Liver (tissue), 8 donors: ENCODE measurements at regions not wholly inside any gene's neighbourhood (a gene's known extent, or its start where the extent isn't known, plus 50 kb on each side); places are given as distances from the start of the nearest gene placed in this dataset.

ENCODE experiments used
- DNase-seq: peaks from one replicate; pipeline ENCODE4 v3.0.0-alpha.2; 2017; ENCODE audit warnings: low spot score
- H3K27ac ChIP-seq, 2 donors: one replicate each; pipeline ENCODE4 v1.7.0; 2013; ENCODE audit warnings: inconsistent platforms in 2 of 2, low read length in 2 of 2, control low read depth in 1 of 2, low read depth in 1 of 2, mild to moderate bottlenecking in 1 of 2
- H3K27me3 ChIP-seq, 4 donors: one replicate each; pipeline versions ENCODE4 v1.6.1 to v1.7.0; 2013; ENCODE audit warnings: low read length in 3 of 4, inconsistent platforms in 1 of 4, mild to moderate bottlenecking in 1 of 4, moderate library complexity in 1 of 4; ENCODE audit not compliant: control insufficient read depth in 4 of 4, insufficient read depth in 4 of 4
- H3K36me3 ChIP-seq, 4 donors: one replicate each; pipeline versions ENCODE4 v1.6.1 to v1.7.0; 2013; ENCODE audit warnings: low read length in 3 of 4, mild to moderate bottlenecking in 3 of 4, low read depth in 1 of 4, moderate library complexity in 1 of 4; ENCODE audit not compliant: control insufficient read depth in 4 of 4, insufficient read depth in 3 of 4
- H3K4me1 ChIP-seq, 4 donors: one replicate each; pipeline versions ENCODE4 v1.6.1 to v1.7.0; 2013; ENCODE audit warnings: low read length in 3 of 4, mild to moderate bottlenecking in 3 of 4, moderate library complexity in 1 of 4; ENCODE audit not compliant: control insufficient read depth in 4 of 4, insufficient read depth in 4 of 4
- H3K4me3 ChIP-seq, 3 donors: one replicate each; pipeline versions ENCODE4 v1.6.1 to v1.7.0; 2013; ENCODE audit warnings: low read length in 3 of 3, control low read depth in 1 of 3, low read depth in 1 of 3, mild to moderate bottlenecking in 1 of 3
- H3K9ac ChIP-seq, 2 donors: one replicate each; pipeline ENCODE4 v1.7.0; 2013; ENCODE audit warnings: low read length in 2 of 2, mild to moderate bottlenecking in 2 of 2, moderate library complexity in 2 of 2, control low read depth in 1 of 2, low read depth in 1 of 2
- H3K9me3 ChIP-seq, 4 donors: one replicate each; pipeline versions ENCODE4 v1.6.1 to v1.7.0; 2013; ENCODE audit warnings: low read length in 3 of 4; ENCODE audit not compliant: control insufficient read depth in 4 of 4
- ATF3 ChIP-seq: IDR thresholded peaks from 2 replicates; pipeline ENCODE4 v1.6.1; 2016; ENCODE audit warnings: antibody characterized with exemption
- CTCF ChIP-seq: fragments of 150-350 bp; IDR thresholded peaks from 2 replicates; pipeline ENCODE4 v1.5.1; 2017; ENCODE audit warnings: improper control_type of control experiment, low read depth, low read length; ENCODE audit not compliant: missing input control
- FOXA1 ChIP-seq: IDR thresholded peaks from 2 replicates; pipeline ENCODE4 v1.6.1; 2016; ENCODE audit warnings: antibody characterized with exemption
- GABPA ChIP-seq, 2 donors: IDR thresholded peaks in 1 of 2; conservative IDR thresholded peaks in 1 of 2; 2 replicates each; pipeline ENCODE4 v1.6.1; 2016; ENCODE audit warnings: antibody characterized with exemption in 2 of 2, mild to moderate bottlenecking in 1 of 2, moderate library complexity in 1 of 2
- HNF4G ChIP-seq: IDR thresholded peaks from 2 replicates; pipeline ENCODE4 v1.6.1; 2016; ENCODE audit warnings: antibody characterized with exemption
- JUND ChIP-seq, 2 donors: IDR thresholded peaks; 2 replicates each; pipeline ENCODE4 v1.6.1; 2016; ENCODE audit warnings: antibody characterized with exemption in 2 of 2
- RAD21 ChIP-seq, 2 donors: IDR thresholded peaks; 2 replicates each; pipeline ENCODE4 v1.6.1; 2016; ENCODE audit warnings: antibody characterized with exemption in 2 of 2, mild to moderate bottlenecking in 2 of 2
- REST ChIP-seq: IDR thresholded peaks from 2 replicates; pipeline ENCODE4 v1.6.1; 2016; ENCODE audit warnings: antibody characterized with exemption, mild to moderate bottlenecking
- RXRA ChIP-seq, 2 donors: IDR thresholded peaks; 2 replicates each; pipeline ENCODE4 v1.6.1; 2017 to 2018; ENCODE audit warnings: antibody characterized with exemption in 2 of 2, mild to moderate bottlenecking in 1 of 2
- SP1 ChIP-seq: IDR thresholded peaks from 2 replicates; pipeline ENCODE4 v1.6.1; 2018; ENCODE audit warnings: antibody characterized with exemption, mild to moderate bottlenecking
- TAF1 ChIP-seq: conservative IDR thresholded peaks from 2 replicates; pipeline ENCODE4 v1.6.1; 2016; ENCODE audit warnings: antibody characterized with exemption, mild to moderate bottlenecking
- ZBTB33 ChIP-seq: IDR thresholded peaks from 2 replicates; pipeline ENCODE4 v1.6.1; 2016; ENCODE audit warnings: antibody characterized with exemption
- WGBS: extraction: QIAGEN DNeasy Blood & Tissue Kit; methylation state at CpG from one replicate; pipeline ENCODE4 v1.1.7; 2013; 5-methylcytosine and 5-hydroxymethylcytosine counted together
- TF ChIP-seq, protein P1 (sequence below): IDR thresholded peaks from 2 replicates; pipeline ENCODE4 v1.6.1; 2016; ENCODE audit warnings: antibody characterized with exemption
- donor health status: healthy.
- donor health status: healthy.
- donor health status: healthy.
- donor health status: healthy.
- donor health status: healthy.

GRCh38 chr5:86997516-86997915 is 270.2 kb upstream of the RASA1 start:
- H3K9ac ChIP-seq: no peak overlapping the region
- no peaks in the 10 kb centered on the region for H3K27me3 ChIP-seq
- 49% methylated on average over 1 of the region's 1 CpG for WGBS
- no peak overlapping the region for H3K4me3 ChIP-seq
- H3K9me3 ChIP-seq: no peaks in the 10 kb centered on the region
- TF ChIP-seq GABPA (IDR thresholded peaks at IDR 0.05 in 1 of 2, conservative IDR thresholded peaks at IDR 0.05 in 1 of 2) (no peak), ZBTB33 (no peak), RXRA (IDR thresholded peaks at IDR 0.05) (no peak), FOXA1 (no peak), ATF3 (no peak)
- H3K36me3 ChIP-seq: no peaks in the 10 kb centered on the region
- no peaks in the 10 kb centered on the region for H3K4me1 ChIP-seq
- H3K27ac ChIP-seq: no peak overlapping the region
- DNase-seq: no peak

DNA sequence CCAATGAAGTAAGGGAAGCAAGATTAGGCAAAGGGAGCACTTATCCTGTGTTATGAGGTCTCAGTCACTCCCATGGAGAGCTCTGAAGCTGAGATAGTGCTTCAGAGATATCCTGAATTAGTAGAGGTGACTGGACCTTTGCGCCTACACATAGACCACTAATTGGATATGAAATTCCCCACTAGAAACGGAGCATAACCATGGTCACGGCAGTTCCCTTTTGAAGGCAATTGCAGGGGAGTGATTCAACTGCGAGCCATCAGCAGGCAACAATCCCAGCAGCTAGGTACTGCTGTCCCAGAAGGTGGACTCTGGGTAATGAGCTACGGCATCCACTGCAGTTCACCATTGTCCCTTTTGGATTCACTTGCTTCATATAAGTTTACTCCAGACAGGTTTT is 267.7 kb upstream of the RASA1 start:
- TF ChIP-seq CTCF (no peak), JUND (IDR thresholded peaks at IDR 0.05) (no peak), RXRA (IDR thresholded peaks at IDR 0.05) (no peak), SP1 (no peak), ATF3 (no peak), FOXA1 (no peak), REST (no peak), HNF4G (no peak), RAD21 (IDR thresholded peaks at IDR 0.05) (no peak), TAF1 (no peak)
- TF ChIP-seq, protein P1, sequence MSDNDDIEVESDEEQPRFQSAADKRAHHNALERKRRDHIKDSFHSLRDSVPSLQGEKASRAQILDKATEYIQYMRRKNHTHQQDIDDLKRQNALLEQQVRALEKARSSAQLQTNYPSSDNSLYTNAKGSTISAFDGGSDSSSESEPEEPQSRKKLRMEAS: no peak
- 84% methylated on average over 5 of the region's 5 CpGs for WGBS
- no peak for DNase-seq

More for the DNA sequence above, 267.7 kb upstream of the RASA1 start:
- H3K4me1 ChIP-seq: no peaks in the 10 kb centered on the region
- H3K27ac ChIP-seq: no peak overlapping the region
- H3K9me3 ChIP-seq: no peaks in the 10 kb centered on the region
- H3K27me3 ChIP-seq: no peaks in the 10 kb centered on the region
- H3K36me3 ChIP-seq: no peaks in the 10 kb centered on the region
- no peak overlapping the region for H3K9ac ChIP-seq
- H3K4me3 ChIP-seq: no peak overlapping the region
